ENCODE measurements at regions not wholly inside any gene's neighbourhood (a gene's known extent, or its start where the extent isn't known, plus 50 kb on each side); places are given as distances from the start of the nearest gene placed in this dataset.

DNA sequence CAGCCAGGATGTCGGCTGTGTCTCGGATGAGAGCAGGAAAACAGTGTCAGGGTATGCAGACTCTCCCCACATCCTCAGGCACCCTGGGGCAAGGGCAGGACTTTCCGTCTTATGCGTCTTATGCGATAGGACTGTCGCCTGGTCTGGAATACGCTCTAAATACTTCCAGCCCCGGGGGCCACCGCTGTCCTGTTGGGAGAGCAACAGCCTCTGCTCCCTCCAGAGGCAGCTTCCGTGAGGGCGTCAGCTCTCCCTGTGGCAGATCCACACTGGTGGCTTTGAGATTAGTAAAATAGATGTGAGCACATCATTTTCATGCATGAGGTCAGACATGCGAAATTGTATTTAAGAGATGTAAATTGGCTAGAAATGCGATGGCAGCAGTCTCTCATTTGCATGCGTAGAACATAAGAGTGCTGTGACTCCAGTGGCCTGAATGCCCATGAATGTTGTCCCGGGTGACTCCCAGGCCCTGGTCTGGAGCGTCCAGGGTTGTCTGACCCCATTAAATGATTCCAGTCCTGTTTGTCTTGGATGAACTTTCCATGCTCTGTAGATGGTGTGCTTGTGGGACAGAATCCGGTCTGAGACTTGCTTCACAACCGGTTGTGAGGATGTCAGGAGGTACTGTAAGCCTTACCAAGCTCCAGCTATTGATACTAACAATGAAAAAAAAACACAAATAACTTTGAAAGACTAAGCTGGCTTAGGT is 228.2 kb downstream of the SYK start:
- Mint-ChIP-seq H3K27me3 (peaks cover 11% of the 10 kb centered on the region), H3K9me3 (ENCODE audit: insufficient read depth) (no peaks in the 10 kb centered on the region), H3K27ac (no peak overlapping the region), H3K4me3 (no peak overlapping the region), H3K4me1 (peaks cover 3% of the 10 kb centered on the region)
- no peak for ATAC-seq (ENCODE audit: low read depth)
- H3K27ac ChIP-seq (ENCODE audit: low read length in 2 of 2), result no peak overlapping the region
- intact Hi-C loops (cut with micrococcal nuclease), result no loop called here
- no peaks in the 10 kb centered on the region for H3K79me2 ChIP-seq (ENCODE audit: control insufficient read depth, insufficient read depth, low read length)
- no peaks in the 10 kb centered on the region for H3K27me3 ChIP-seq (replicated peaks in 1 of 4; ENCODE audit: control extremely low read depth in 1 of 4, control insufficient read depth in 3 of 4, insufficient read depth in 4 of 4, low read length in 3 of 4)
- H3K4me2 ChIP-seq (replicated peaks; ENCODE audit: low read depth, low read length, poor library complexity, severe bottlenecking), result no peak overlapping the region
- peaks cover 0 to 4% (median 0%) of the 10 kb centered on the region in 3 donors for H3K9me3 ChIP-seq (ENCODE audit: control extremely low read depth in 1 of 3, control insufficient read depth in 2 of 3, insufficient read depth in 1 of 3, low read length in 2 of 3)
- TF ChIP-seq, protein P1, sequence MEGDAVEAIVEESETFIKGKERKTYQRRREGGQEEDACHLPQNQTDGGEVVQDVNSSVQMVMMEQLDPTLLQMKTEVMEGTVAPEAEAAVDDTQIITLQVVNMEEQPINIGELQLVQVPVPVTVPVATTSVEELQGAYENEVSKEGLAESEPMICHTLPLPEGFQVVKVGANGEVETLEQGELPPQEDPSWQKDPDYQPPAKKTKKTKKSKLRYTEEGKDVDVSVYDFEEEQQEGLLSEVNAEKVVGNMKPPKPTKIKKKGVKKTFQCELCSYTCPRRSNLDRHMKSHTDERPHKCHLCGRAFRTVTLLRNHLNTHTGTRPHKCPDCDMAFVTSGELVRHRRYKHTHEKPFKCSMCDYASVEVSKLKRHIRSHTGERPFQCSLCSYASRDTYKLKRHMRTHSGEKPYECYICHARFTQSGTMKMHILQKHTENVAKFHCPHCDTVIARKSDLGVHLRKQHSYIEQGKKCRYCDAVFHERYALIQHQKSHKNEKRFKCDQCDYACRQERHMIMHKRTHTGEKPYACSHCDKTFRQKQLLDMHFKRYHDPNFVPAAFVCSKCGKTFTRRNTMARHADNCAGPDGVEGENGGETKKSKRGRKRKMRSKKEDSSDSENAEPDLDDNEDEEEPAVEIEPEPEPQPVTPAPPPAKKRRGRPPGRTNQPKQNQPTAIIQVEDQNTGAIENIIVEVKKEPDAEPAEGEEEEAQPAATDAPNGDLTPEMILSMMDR (IDR thresholded peaks at IDR 0.05), result no peak
- no peak for TF ChIP-seq EZH2 (IDR thresholded peaks at IDR 0.05; ENCODE audit: borderline replicate concordance, insufficient read depth, low read depth, low read length, poor library complexity, severe bottlenecking)
- ChIA-PET CTCF (interaction anchor here (1.2 kb wide), 1 partner anchor 396 kb away, joined by 3 read pairs; no protein-coding TSS in a partner anchor), POLR2A (no interaction called here)
- peaks cover 0 to 7% of the 10 kb centered on the region in 2 donors for H3K4me1 ChIP-seq (ENCODE audit: control insufficient read depth in 2 of 2, insufficient read depth in 2 of 2, low read length in 2 of 2)
- no peak overlapping the region for H3K9ac ChIP-seq (ENCODE audit: low read length)
- no peak for DNase-seq
- H4K20me1 ChIP-seq (ENCODE audit: control insufficient read depth, insufficient read depth, low read length, poor library complexity, severe bottlenecking), result no peaks in the 10 kb centered on the region
- no peaks in the 10 kb centered on the region for H3K36me3 ChIP-seq (replicated peaks in 1 of 2; ENCODE audit: control extremely low read depth in 1 of 2, control insufficient read depth in 1 of 2, extremely low read depth in 1 of 2, insufficient read depth in 2 of 2, low read length in 1 of 2)
- H3K4me3 ChIP-seq (ENCODE audit: control extremely low read depth in 1 of 5, extremely low read depth in 1 of 5, insufficient read depth in 1 of 5, low read depth in 2 of 5, low read length in 4 of 5), result no peak overlapping the region
- WGBS (ENCODE audit: insufficient coverage), result 93% methylated on average over 17 of the region's 18 CpGs
- H2AFZ ChIP-seq (ENCODE audit: insufficient read depth, low read depth, low read length, poor library complexity, severe bottlenecking), result no peak overlapping the region

DNA sequence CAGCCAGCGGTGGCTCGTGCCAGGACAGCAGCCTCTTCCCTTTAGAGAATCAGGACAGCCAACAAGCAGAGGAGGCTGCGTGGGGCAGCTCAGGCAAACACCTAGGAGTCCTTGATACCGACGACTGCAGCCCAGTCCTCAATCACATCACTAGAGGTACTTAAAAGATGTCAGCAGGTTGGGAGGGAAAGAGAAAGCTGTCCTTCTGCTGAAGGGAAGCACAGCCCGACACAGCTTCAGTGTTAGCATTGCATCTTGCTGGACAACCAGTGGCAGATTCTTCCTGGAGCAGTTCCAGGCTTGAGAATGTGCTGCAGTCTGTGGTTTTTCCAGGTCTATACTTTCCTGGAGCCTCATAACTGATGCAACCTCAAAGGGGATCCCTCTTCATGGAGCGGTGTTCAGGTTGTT is 230.5 kb downstream of the SYK start:
- no peak overlapping the region for H3K27ac ChIP-seq (ENCODE audit: low read length in 2 of 2)
- H3K4me2 ChIP-seq (replicated peaks; ENCODE audit: low read depth, low read length, poor library complexity, severe bottlenecking), result no peak overlapping the region
- no peaks in the 10 kb centered on the region for H3K9me3 Mint-ChIP-seq (ENCODE audit: insufficient read depth)
- peaks cover 8% of the 10 kb centered on the region for H3K27me3 Mint-ChIP-seq
- WGBS (ENCODE audit: insufficient coverage), result 97% methylated on average over 5 of the region's 7 CpGs
- peaks cover 21% of the 10 kb centered on the region for H3K4me1 Mint-ChIP-seq
- no peak overlapping the region for H3K4me3 ChIP-seq (ENCODE audit: control extremely low read depth in 1 of 5, extremely low read depth in 1 of 5, insufficient read depth in 1 of 5, low read depth in 2 of 5, low read length in 4 of 5)
- H3K4me1 ChIP-seq (ENCODE audit: control insufficient read depth in 2 of 2, insufficient read depth in 2 of 2, low read length in 2 of 2), result peaks cover 13 to 31% of the 10 kb centered on the region in 2 donors
- H3K4me3 Mint-ChIP-seq, result no peak overlapping the region
- no peak for DNase-seq
- H3K79me2 ChIP-seq (ENCODE audit: control insufficient read depth, insufficient read depth, low read length), result no peaks in the 10 kb centered on the region
- TF ChIP-seq, protein P1 (IDR thresholded peaks at IDR 0.05), result no peak
- no peak for TF ChIP-seq EZH2 (IDR thresholded peaks at IDR 0.05; ENCODE audit: borderline replicate concordance, insufficient read depth, low read depth, low read length, poor library complexity, severe bottlenecking)
- intact Hi-C loops (cut with micrococcal nuclease), result no loop called here
- no peak overlapping the region for H2AFZ ChIP-seq (ENCODE audit: insufficient read depth, low read depth, low read length, poor library complexity, severe bottlenecking)
- ChIA-PET POLR2A (no interaction called here), CTCF (no interaction called here)
- peak overlapping the region; percentile 41 for H3K27ac Mint-ChIP-seq
- ATAC-seq (ENCODE audit: low read depth), result no peak
- H3K36me3 ChIP-seq (replicated peaks in 1 of 2; ENCODE audit: control extremely low read depth in 1 of 2, control insufficient read depth in 1 of 2, extremely low read depth in 1 of 2, insufficient read depth in 2 of 2, low read length in 1 of 2), result no peaks in the 10 kb centered on the region
- no peaks in the 10 kb centered on the region for H4K20me1 ChIP-seq (ENCODE audit: control insufficient read depth, insufficient read depth, low read length, poor library complexity, severe bottlenecking)
- H3K9me3 ChIP-seq (ENCODE audit: control extremely low read depth in 1 of 3, control insufficient read depth in 2 of 3, insufficient read depth in 1 of 3, low read length in 2 of 3), result peaks cover 0 to 4% (median 0%) of the 10 kb centered on the region in 3 donors
- peaks cover 0 to 15% (median 2%) of the 10 kb centered on the region in 4 experiments for H3K27me3 ChIP-seq (replicated peaks in 1 of 4; ENCODE audit: control extremely low read depth in 1 of 4, control insufficient read depth in 3 of 4, insufficient read depth in 4 of 4, low read length in 3 of 4)
- H3K9ac ChIP-seq (ENCODE audit: low read length), result no peak overlapping the region
